ENCODE measurements at regions not wholly inside any gene's neighbourhood (a gene's known extent, or its start where the extent isn't known, plus 50 kb on each side); places are given as distances from the start of the nearest gene placed in this dataset.

- H3K27me3 Mint-ChIP-seq (ENCODE audit: low read depth) = peaks cover 88% of the 10 kb centered on the region
- H3K9me3 Mint-ChIP-seq = no peaks in the 10 kb centered on the region
- TF ChIP-seq, protein P1, sequence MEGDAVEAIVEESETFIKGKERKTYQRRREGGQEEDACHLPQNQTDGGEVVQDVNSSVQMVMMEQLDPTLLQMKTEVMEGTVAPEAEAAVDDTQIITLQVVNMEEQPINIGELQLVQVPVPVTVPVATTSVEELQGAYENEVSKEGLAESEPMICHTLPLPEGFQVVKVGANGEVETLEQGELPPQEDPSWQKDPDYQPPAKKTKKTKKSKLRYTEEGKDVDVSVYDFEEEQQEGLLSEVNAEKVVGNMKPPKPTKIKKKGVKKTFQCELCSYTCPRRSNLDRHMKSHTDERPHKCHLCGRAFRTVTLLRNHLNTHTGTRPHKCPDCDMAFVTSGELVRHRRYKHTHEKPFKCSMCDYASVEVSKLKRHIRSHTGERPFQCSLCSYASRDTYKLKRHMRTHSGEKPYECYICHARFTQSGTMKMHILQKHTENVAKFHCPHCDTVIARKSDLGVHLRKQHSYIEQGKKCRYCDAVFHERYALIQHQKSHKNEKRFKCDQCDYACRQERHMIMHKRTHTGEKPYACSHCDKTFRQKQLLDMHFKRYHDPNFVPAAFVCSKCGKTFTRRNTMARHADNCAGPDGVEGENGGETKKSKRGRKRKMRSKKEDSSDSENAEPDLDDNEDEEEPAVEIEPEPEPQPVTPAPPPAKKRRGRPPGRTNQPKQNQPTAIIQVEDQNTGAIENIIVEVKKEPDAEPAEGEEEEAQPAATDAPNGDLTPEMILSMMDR (conservative IDR thresholded peaks at IDR 0.05) = no peak
- H3K4me1 Mint-ChIP-seq = peaks cover 17% of the 10 kb centered on the region
- H3K4me3 Mint-ChIP-seq = no peak overlapping the region
- no peak overlapping the region for H3K27ac Mint-ChIP-seq (ENCODE audit: unreplicated experiment)
- no peaks in the 10 kb centered on the region for H3K36me3 Mint-ChIP-seq (ENCODE audit: low read depth)
- no peak for DNase-seq (ENCODE audit: low read depth, low spot score)
Observed at GRCh38 chr11:20260307-20260706, 100.0 kb upstream of the DBX1 start.

DNA sequence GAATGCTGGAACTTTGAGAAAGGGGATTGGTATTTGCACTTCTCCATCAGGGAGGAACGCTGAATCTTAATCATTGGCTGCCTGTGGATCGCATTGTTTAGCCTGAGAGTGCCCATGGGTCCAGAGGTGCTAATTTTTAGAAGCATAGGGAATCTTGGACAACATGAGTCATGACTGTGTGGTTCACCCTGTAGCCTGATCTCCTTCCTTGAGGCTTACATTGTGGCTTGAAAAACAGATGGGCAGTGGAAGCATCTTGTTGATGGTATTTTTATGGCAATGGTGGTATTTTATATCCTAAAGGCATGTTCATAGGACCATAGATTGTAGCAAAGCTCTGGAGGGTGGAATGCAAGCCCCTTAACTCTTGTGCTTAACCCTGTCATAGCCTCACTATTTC is 99.2 kb upstream of the DBX1 start:
- peaks cover 90% of the 10 kb centered on the region for H3K27me3 Mint-ChIP-seq (ENCODE audit: low read depth)
- no peak for DNase-seq (ENCODE audit: low read depth, low spot score)
- H3K27ac Mint-ChIP-seq (ENCODE audit: unreplicated experiment) = no peak overlapping the region
- no peaks in the 10 kb centered on the region for H3K36me3 Mint-ChIP-seq (ENCODE audit: low read depth)
- H3K9me3 Mint-ChIP-seq = no peaks in the 10 kb centered on the region
- H3K4me3 Mint-ChIP-seq = no peak overlapping the region
- H3K4me1 Mint-ChIP-seq = peaks cover 17% of the 10 kb centered on the region
- TF ChIP-seq, protein P1 (conservative IDR thresholded peaks at IDR 0.05) = no peak

- no peak overlapping the region for H3K4me3 Mint-ChIP-seq
Observed at GRCh38 chr11:20258376-20258895, 98.2 kb upstream of the DBX1 start.

GRCh38 chr11:20256925-20257324 is 96.7 kb upstream of the DBX1 start:
- Mint-ChIP-seq H3K4me3 (no peak overlapping the region), H3K27ac (ENCODE audit: unreplicated experiment) (no peak overlapping the region), H3K27me3 (ENCODE audit: low read depth) (peaks cover 92% of the 10 kb centered on the region), H3K9me3 (no peaks in the 10 kb centered on the region), H3K4me1 (peaks cover 17% of the 10 kb centered on the region), H3K36me3 (ENCODE audit: low read depth) (no peaks in the 10 kb centered on the region)
- TF ChIP-seq, protein P1 (conservative IDR thresholded peaks at IDR 0.05) = peak; percentile 28
- no peak for DNase-seq (ENCODE audit: low read depth, low spot score)

More at GRCh38 chr11:20258376-20258895, 98.2 kb upstream of the DBX1 start:
- Mint-ChIP-seq H3K4me1 (peaks cover 17% of the 10 kb centered on the region), H3K27me3 (ENCODE audit: low read depth) (peaks cover 90% of the 10 kb centered on the region), H3K27ac (ENCODE audit: unreplicated experiment) (no peak overlapping the region), H3K36me3 (ENCODE audit: low read depth) (no peaks in the 10 kb centered on the region), H3K9me3 (no peaks in the 10 kb centered on the region)
- DNase-seq (ENCODE audit: low read depth, low spot score) = peak; percentile 6
- TF ChIP-seq, protein P1 (conservative IDR thresholded peaks at IDR 0.05) = no peak

- peaks cover 93% of the 10 kb centered on the region for H3K27me3 Mint-ChIP-seq (ENCODE audit: low read depth)
- no peaks in the 10 kb centered on the region for H3K9me3 Mint-ChIP-seq
- DNase-seq (ENCODE audit: low read depth, low spot score) = no peak
- H3K4me3 Mint-ChIP-seq = no peak overlapping the region
- no peak overlapping the region for H3K27ac Mint-ChIP-seq (ENCODE audit: unreplicated experiment)
- TF ChIP-seq, protein P1 (conservative IDR thresholded peaks at IDR 0.05) = no peak
- H3K36me3 Mint-ChIP-seq (ENCODE audit: low read depth) = no peaks in the 10 kb centered on the region
- peaks cover 16% of the 10 kb centered on the region for H3K4me1 Mint-ChIP-seq
Observed at GRCh38 chr11:20253796-20254195, 93.5 kb upstream of the DBX1 start.

All from neural crest cell (in vitro differentiated cells).